ENCODE measurements at regions not wholly inside any gene's neighbourhood (a gene's known extent, or its start where the extent isn't known, plus 50 kb on each side); places are given as distances from the start of the nearest gene placed in this dataset.
"Not testable (repeated sequence)": the region's sequence is repeated elsewhere in the genome, so short reads cannot be mapped to it uniquely, and the experiment has no call there.

GRCh38 chr2:47726978-47727377 lies 56.0 kb upstream of the MSH6 start:
- TF ChIP-seq CTCF, POLR2A (IDR thresholded peaks at IDR 0.05): not testable (repeated sequence)
